GM18868 (cell line): ENCODE measurements at regions not wholly inside any gene's neighbourhood (a gene's known extent, or its start where the extent isn't known, plus 50 kb on each side); places are given as distances from the start of the nearest gene placed in this dataset.
A peak's percentile ranks its signal among the peaks of the same experiment; 100 is the strongest.

Experiments used
- ATAC-seq: cut with Tn5 transposase; IDR thresholded peaks from one replicate; pipeline ENCODE4 v1.9.1; 2021; ENCODE audit warnings: mild to moderate bottlenecking, moderate library complexity; ENCODE audit not compliant: unreplicated experiment

DNA sequence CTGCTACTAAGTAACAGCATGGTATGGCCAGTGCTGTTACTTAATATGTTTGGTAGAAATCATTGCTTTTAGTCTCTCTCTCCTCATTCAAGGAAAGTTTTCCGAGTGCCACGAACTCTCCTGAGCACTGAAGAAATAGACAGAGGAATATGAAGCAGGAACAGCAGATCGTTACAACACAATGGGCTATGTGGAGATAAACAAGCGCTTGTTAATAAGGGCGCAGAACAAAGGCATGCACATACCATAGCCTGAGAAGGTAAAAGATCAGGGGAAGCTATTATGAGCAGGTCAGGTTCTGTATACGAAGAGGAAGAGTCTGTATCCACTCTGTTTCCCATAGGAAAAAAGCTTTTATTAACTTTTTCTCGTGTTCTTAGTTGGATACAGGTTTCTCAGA, 156.2 kb upstream of the CPNE8 start:
- no peak for ATAC-seq

DNA sequence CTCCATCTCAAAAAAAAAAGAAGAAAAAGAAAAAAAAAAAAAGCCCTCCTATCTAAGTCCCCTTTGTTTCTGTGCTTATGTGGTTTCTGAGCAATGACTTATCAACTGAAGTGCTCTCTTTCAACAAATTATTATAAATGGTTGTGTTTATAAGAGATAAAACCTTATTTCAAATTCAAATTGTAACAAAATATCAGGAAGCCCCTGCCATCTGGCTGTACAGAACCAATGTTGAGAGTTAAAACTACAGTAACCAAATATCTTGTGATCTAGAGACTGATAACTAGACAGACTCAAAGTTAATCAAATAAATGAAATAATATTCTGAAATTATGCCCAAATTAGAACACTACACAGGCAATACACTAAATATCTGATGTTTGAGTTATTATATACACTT, 143.0 kb upstream of the CPNE8 start:
- no peak for ATAC-seq

DNA sequence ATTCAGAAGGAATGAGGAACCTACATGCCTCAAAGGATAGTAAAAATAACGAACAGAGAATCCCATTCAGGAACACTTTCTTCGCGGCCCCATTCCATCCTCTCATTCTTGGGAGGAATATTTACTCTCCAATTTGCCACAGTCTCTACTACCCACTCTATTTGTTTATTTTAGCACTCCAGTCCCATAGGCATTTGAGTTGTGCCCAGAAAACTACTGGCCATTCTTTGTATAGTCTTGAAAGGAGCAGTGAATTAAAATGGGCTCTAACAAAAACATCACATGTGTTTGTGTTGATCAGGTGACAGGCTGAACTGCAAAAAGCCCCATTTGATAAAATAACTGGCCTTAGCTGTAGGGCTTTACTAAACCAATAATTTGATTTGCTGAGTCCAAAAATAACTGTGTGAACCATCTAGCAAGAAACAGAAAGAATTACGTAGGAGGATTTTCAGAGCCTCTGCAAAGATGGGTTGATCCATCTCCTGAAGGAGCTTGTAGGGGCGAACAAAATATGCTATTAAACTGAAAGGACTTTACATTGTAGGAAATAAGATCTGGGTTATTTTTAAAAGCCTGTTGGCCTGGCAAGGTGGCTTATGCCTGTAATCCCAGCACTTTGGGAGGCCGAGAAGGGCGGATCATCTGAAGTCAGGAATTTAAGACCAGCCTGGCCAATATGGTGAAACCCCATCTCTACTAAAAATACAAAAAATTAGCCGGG, 142.3 kb upstream of the CPNE8 start:
- no peak for ATAC-seq

DNA sequence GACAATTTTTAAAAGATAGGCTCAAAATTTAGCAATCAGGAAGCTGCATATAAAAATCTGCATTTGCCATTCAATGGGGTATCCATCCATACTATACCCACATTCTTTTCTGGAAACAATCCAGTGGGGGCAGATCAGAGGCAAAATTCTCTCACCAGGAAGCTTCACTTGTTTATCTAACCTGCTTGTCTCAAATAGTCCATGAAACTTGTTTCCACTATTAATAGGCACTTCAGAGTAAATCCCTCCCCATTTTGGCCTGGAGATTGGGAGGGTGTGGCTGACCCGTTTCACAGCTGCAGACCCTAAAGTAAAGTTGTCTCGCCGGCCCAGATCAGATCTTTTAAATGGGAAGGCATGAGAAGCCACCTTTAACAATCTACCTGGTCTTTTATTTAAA, 139.4 kb upstream of the CPNE8 start:
- ATAC-seq: no peak

DNA sequence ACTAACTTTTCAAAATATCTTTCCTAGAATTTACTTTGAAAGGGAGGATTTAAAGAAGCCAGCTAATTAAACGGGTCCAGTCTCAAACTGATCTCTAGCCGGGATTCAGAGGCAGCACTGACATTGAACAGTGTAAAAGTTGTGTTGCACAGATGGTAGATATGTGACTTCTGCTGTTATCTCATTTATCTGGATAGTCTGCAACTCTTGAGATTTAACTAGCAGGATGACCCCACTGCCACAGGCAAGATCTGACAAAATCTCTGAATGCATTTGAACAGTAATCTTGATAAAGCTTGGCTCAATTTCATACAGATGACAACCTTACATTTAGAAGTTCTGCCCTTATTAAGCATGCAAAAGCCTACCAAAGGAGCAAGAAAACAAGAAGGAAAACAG, 138.0 kb upstream of the CPNE8 start:
- ATAC-seq: no peak

DNA sequence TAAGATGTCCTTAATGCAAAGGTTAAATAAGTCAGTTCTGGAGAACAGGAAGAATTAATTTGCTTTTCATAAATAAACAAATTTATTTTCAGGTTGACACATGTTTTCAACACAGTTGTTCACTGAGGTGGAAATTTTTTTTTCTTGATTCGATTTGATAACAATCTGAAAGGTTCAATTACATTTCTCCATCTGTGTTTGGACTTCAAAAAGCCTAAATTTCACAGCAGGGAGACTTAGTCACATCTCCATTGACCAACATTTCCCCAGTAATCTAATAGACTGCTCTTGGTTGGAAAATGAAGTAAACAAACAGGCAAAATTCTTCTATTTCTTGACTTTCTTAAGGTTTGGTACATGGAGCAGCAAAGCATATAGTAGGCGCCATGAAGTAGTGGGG, 134.9 kb upstream of the CPNE8 start:
- ATAC-seq: no peak

DNA sequence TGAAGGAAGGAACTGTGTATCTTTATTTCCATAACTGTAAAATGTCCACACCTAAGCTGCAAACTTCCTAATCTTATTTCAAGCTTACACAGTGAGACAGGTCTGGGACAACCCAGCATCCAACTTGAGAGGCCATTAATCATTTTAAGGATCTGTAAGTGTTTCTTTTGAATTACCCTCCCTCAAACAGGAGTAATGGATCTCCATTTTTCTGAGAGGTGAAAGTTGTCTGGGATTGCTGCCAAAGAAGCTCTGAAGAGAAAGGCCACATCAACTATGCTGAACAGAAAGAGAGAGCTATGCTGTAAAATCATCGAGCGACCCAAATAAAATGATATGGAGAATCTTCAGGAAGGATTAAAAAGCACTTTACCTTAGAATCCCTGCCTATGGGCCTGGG, 131.7 kb upstream of the CPNE8 start:
- ATAC-seq: no peak

DNA sequence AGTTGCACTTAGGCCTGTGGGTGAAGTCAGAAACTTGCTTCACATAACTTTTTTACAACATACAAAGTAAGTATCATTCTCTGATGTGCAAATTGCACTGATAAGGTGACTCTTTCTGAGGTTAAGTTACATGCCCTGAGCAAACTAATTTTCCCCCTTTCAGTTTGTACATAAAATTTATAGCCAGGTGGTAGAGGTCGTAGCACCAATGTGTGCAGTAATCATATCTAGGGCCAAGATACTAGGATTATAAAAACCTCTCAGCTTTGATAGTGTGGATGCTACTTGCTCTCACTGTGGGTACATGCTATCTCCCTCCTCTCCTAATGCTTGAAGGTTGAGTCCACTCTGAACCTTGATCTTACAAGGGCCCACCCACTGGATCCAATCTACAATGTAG, 130.7 kb upstream of the CPNE8 start:
- ATAC-seq: no peak

DNA sequence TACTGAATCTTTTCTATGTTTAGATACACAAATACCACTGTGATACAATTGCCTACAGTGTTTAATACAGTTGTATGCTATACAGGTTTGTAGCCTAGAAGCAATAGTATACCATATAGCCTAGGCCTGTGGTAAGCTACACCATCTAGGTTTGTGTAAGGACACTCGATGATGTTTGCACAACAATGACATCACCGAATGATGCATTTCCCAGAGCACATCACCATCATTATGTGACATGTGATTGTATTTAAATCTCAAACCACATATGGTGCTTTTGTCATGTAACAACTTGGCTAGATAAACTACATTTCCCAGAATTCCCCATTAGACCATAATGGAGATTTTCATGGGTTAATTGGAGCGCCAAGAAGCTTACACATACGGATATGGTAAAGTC, 128.4 kb upstream of the CPNE8 start:
- no peak for ATAC-seq

DNA sequence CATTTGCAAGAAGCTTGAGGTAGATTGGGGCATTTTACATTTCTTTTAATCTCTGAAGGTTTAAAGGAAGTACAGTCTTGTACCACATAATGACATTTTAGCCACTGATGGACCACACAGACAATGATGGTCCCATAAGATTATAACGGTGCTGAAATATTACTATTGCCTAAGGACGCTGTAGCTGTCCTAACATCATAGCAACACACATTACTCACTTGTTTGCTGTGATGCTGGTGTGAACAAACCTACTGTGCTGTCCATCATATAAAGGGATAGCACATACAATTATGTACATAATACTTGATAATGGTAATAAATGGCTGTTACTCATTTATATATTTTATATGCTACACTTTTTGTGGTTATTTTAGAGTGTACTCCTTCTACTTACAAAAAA, 127.1 kb upstream of the CPNE8 start:
- no peak for ATAC-seq

DNA sequence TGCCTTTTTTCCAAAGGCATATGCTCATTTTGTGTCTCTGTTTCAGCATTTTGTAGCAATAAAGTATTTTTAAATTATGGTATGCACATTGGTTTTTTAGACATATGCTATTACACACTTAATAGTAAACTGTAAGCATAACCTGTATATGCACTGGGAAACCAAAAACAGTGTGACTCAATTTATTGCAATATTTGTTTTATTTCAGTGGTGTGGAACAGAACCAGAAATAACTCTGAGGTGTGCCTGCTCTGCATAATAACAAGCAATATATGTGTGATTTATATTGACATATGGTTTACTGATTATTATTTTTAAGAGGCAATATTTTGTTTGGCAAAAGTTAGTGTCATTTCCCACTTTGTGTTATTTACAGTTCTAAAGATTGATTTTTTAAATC, 126.6 kb upstream of the CPNE8 start:
- no peak for ATAC-seq

DNA sequence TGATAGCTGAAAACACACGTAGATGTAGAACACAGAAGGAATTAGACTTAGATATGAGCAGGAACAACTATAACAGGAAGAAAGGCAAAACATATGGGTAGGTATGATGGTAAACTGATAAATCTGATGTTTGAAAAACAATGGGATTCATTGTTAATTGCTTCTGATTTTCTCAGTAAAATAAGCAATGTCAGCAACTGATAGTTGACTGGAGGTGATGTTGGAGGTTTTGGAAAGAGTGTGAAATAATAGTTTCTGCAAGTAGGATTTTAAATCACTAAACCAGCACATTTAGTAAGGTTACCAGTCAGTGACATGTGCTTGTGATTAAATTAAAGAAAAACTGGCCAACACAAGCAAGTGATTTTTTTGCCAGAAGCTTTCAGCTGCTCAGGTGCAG, 123.0 kb upstream of the CPNE8 start:
- ATAC-seq: no peak

DNA sequence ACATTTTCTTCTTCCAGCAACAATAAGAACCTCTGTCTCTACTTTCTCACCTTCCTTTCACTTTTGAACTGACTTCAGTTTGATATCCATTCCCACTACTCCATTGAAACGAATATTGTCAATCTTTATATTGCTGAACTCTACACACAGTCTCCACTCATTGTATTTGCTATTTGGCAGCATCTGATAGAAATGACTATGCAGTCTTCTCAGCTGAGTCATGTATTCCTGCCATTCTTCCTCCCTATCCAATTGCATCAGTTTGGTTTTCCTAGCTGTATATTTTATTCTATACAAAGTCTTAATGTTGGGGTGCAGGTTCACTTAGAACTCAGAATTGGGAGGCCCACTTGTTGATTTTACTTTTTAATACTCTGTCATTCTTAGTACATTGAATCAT, 107.5 kb upstream of the CPNE8 start:
- no peak for ATAC-seq

DNA sequence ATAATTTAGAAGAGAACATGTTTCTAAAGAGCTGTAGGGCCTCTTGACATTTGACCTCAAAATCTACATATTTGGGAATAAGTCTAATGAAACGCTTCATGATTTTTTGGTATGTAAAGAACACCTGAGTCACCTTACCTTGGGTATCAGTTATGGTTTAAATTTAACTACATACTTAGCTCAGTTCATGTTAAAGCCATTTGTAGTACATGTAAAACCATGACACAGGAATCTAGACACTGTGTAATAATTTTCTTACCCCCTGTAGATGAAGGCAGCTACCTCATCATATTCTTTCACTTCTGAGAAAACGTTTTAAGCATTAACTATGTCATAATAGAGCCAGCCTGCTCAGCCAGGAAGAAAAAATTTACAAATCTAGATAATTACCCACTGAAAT, 105.8 kb upstream of the CPNE8 start:
- ATAC-seq: no peak

DNA sequence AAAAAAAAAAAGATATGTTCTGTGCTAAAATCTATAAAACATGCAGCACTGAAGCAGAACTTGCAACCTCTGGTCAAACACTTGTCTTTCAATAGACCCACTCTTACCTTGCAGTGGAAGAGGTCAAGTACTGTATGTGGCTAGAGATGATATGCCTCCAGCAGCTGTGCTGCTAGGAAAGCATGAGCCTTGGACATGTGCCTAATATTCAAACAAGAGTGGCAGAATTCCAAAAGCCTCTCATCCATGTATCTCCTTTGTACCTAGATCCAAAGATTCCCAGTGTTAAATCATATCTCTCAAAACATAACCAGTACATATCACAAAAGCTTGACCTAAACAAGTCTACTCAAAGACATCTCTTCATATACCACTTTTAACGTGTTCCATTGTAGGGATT, 105.0 kb upstream of the CPNE8 start:
- no peak for ATAC-seq

DNA sequence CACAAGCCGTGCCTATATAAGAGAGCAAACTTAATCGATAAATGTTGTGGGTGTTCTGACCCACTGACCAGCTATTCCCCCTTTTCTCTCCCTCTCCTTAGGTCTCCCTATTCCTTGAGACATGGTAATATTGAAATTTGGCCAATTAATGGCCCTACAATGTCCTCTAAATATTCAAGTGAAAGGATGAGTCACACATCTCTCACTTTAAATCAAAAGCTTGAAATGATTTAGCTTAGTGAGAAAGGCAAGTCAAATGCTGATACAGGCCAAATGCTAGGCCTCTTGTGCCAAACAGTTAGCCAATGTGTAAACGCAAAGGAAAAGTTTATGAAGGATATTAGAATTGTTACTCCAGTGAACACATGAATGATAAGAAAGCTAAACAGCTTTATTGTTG, 102.2 kb upstream of the CPNE8 start:
- ATAC-seq: no peak

DNA sequence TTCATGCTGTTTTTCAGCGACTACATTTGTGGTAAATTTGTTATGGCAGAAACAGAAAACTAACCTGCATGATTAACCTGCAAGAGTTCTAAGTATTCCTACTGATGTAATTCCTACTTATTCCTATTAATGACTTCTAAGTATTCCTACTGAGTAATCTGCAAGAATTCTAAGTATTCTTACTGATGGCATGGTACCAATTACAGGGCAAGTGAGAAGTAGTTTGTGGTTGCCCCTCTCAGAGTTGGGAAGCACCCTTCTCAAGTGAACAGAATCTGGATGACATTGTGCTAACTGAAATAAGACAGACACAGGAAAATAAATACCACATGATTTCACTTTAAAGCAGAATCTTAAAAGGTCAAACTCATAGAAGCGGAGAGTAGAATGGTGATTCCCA, 100.9 kb upstream of the CPNE8 start:
- ATAC-seq: no peak

DNA sequence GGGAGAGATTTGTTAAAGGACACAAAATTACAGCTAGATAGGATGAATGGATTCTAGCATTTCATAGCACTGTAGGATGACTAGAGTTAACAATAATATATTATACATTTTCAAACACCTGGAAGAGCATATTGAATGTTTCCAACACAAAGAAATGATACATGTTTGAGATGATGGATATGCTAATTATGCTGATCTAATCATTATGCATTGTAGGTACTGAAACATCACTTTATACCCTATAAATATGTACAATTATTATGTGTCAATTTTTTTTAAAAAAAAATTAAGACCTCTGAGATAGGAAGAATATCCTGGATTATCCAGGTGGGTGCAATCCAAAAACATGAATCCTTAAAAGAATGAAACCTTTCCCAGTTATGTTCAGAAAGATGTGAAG, 100.3 kb upstream of the CPNE8 start:
- no peak for ATAC-seq

DNA sequence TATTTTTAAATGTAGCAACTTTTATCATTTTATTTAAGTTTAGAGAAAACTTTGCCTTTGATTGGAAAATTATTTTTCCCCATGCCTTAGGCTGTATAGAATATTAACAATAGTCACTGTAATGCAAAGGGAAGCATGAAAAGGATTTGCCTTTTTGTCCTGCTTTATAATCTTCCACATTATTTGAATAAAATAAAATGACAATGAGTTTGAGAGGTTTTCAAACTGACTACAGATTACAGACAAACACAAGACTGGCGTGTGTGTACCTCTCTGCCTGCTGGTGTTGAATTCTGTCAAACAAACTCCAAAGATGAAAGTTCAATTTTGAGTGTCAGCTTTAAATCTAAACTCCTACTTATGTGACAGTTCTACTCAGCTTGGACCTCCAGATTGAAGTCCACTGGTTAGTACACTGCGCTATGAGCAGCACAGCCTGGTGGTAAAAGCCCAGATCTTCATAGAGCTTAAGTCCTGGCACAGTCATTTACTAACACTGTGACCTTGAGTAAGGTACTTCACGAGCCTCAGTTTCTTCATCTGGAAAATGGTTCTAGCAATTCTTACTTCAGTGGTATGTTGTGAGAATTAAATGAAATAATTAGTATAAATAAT, 98.3 kb upstream of the CPNE8 start:
- peak; percentile 84 for ATAC-seq

DNA sequence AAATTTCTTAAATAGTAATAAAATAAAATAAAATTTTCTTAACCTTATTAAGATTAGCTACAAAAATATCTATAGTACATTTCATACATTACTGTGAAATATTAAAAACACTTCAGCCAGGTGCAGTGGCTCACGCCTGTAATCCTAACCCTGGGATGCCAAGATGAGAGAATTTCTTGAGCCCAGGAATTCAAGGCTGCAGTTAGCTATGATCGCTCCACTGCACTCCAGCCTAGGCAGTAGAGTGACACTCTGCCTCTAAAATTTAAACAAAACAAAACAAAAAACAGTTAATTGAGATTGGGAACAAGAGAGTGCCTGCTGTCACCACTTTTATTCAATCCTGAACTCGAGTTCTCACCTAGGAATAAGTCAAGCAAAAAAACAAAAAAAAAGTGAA, 95.0 kb upstream of the CPNE8 start:
- no peak for ATAC-seq

DNA sequence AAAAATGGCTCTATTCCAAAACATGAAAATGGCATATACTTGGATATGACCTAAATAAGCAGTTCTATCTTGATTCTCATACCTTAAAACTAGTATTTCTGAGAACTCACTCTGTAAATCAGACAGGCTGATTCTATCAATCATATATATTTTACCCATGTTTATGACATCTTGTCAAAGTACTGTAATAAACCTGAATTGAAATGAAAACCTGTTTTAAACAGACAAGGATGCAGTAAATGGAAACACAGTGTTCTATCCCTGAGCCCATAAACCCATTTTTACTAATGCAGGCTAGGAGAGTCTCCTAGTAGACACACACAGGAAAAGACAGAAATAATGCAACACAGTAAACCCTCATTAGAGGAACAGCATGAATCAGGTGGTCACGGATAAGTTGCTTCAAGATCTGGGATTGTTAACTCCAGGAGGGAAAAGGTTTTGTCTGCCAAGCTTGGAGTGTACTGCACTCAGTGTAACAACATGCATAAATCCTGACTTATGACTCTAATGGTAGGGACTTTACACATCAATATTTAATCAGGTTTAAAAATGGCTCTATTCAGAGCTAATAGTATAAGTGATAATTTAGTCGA, 93.6 kb upstream of the CPNE8 start:
- ATAC-seq: no peak

DNA sequence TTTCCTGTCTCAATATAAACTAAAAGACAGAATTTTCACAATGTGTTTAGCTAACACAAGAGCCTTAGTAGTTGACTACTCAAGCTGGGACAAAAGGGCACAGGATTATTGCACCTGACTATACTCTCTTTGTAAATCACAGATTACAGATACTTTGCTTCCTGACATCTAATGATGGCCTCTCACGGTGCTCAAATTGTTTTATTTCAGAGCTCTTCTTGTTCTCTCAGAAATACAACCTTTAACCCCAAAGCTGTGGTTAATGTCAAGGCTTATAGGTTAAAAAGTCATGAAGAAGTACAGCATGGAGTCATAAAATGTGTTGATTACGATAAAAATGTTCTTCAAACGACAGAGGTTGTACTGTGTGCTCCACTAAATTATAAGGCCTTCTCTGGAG, 89.9 kb upstream of the CPNE8 start:
- ATAC-seq: no peak

DNA sequence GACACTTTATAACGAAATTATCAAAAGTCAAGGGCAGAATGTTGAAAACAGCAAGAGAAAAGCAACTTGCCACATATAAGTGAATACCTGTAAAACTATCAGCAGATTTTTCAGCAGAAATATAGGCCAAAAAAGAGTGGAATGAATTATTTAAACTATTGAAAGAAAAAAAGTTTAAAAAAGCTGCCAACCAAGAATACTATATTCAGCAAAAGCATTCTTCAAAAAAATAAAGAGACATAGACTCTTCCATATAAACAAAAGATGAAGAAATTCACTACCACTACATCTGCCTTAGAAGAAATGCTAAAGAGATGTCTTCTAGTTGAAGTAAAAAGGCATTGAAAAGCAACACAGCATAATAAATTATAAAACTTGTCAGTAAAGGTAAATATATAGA, 80.6 kb upstream of the CPNE8 start:
- no peak for ATAC-seq
